Body of pancreas (tissue), 4 donors: ENCODE measurements at regions not wholly inside any gene's neighbourhood (a gene's known extent, or its start where the extent isn't known, plus 50 kb on each side); places are given as distances from the start of the nearest gene placed in this dataset.

Experiments used
- CTCF ChIP-seq, 7 experiments: fragments of 450-650 bp in 4 of 7; fragments of 200-600 bp in 3 of 7; sonication (generic) in 3 of 7; IDR thresholded peaks; one replicate each; pipeline ENCODE4 v1.5.1; 2016 to 2019; ENCODE audit warnings: antibody characterized with exemption in 7 of 7
- POLR2A ChIP-seq, 3 donors: fragments of 450-650 bp; IDR thresholded peaks; one replicate each; pipeline ENCODE4 v1.6.1; 2016; ENCODE audit warnings: antibody characterized with exemption in 3 of 3, mild to moderate bottlenecking in 2 of 3

- TF ChIP-seq CTCF (IDR thresholded peaks at IDR 0.05) (no peak), POLR2A (IDR thresholded peaks at IDR 0.05) (no peak)
Observed at GRCh38 chr10:57188846-57189245, 827.8 kb upstream of the ZWINT start.
